HG03135 (cell line): ENCODE measurements at regions not wholly inside any gene's neighbourhood (a gene's known extent, or its start where the extent isn't known, plus 50 kb on each side); places are given as distances from the start of the nearest gene placed in this dataset.
"Not testable (repeated sequence)": the region's sequence is repeated elsewhere in the genome, so short reads cannot be mapped to it uniquely, and the experiment has no call there.

ENCODE experiments used
- ATAC-seq: cut with Tn5 transposase; IDR thresholded peaks from one replicate; pipeline ENCODE4 v1.9.1; 2021; ENCODE audit warnings: mild to moderate bottlenecking, moderate library complexity; ENCODE audit not compliant: unreplicated experiment

DNA sequence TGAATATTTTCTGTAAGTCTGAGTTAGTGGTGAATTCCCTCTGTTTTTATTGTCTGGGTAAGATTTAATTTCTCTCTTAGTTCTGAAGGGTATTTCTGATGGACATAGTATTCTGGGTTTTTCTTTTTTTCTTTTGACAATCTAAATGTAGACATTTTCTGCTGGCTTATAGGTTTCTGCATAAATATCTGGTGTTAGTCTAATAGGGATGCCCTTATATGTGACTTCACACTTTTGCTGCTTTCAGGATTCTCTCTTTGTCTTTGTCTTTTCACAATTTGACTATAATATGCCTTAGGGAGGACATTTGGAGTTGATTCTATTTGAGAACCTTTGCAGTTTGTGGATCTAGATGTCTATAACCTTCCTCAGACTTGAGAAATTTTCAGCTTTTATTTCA, 667.2 kb downstream of the EPHA7 start:
- no peak for ATAC-seq

DNA sequence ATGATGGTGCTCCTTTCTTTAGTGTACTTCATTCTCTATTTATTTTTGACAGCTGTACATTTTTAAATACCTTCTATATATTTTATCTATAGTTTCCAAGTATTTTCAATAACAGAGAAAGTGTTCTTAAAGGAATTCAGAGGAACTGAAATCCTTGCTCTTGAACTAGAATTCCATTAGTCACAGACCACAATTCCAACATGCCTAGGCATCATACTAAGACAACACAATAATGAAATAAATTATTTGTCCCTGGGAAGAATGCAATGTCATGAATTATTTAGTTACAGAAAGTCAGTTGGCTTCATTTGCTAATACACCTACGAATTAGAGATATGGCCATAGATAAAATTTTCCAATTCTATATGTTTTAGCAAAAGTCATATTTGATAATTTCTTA, 671.2 kb downstream of the EPHA7 start:
- ATAC-seq, result no peak

DNA sequence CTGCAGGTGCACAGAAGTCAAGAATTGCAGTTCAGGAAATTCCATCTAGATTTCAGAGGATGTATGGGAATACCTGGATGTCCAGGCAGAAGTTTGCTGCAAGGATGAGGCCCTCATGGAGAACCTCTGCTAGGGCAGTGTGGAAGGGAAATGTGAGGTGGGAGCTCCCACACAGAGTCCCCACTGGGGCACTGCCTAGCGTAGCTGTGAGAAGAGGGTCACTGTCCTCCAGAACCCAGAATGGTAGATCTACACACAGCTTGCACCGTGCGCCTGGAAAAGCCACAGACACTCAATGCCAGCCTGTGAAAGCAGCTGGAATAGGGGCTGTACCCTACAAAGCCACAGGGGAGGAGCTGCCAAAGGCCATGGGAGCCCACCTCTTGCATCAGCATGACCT, 681.4 kb downstream of the EPHA7 start:
- ATAC-seq, result no peak

DNA sequence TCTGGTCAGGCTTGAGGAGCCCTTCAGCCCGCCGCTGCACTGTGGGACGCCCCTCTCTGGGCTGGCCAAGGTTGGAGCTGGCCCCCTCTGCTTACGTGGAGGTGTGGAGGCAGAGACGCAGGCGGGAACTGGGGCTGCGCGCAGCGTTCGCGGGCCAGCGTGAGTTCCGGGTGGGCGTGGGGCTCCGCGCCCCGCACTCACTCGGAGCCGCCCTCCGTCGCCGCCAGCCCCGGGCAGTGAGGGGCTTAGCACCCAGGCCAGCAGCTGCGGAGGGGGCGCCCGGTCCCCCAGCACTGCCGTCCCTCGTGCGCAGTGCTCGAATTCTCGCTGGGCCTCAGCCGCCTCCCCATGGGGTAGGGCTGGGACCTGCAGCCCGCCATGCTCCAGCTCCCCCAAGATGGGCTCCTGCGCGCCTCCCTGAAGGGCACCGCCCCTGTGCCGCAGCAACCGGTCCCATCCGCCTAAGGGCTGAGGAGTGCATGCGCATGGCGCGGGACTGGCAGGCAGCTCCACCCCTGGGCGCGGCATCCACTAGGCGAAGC, 695.9 kb downstream of the EPHA7 start:
- ATAC-seq, result no peak

DNA sequence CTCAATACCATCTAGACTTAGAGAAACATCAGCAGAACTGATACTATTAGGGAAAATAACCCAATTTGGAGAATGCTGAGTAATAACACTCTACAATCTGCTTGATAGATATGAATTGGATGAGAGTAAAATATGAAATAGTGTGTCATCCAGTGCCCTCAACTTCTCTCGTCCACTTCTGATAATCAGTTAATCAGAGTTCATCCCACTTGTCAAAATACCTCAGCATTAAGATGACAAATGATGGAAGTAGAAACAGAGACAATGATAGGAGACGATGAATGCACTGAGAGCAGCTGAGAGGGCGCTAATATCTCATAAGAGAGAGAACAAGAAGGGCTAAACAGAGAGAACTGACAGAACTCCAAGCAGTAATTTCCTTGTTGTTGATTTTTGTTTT, 699.6 kb downstream of the EPHA7 start:
- no peak for ATAC-seq

DNA sequence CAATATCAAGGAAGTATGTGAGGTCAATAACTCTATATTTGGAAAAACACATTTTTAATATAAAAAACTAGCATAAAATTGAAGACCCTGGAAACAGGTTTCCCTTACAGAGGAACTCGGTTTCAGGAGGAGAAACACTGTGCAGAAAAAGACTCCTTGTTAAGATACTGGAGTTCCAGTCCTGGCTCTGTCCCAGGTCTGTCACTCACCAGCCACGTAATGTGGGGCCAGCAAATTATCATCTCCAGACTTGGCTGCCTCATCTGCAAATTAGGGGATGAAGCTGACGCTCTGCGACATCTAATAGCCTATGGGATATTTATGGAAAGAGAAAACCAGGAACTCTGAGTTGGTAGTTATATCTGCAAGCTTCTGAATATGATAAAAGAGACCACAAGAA, 702.7 kb downstream of the EPHA7 start:
- no peak for ATAC-seq

DNA sequence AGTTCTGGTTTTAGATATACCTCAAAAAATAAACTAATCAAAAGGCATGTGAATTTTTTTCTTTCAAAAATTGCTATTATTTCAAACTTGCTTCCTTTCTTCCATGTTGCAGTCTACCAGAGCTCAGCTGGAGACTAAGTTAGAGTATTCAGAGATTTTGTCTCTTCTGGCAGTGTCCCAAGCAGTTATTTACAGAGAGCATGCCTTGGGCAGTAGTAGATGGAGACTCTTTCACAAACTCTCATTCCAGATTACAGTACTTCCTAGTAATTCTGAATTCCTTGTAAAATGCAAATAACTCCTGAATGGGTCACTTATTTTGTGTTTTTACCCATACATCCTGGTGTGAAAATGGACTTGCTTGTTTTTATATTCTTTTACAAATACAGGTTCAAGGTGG, 703.4 kb downstream of the EPHA7 start:
- ATAC-seq, result no peak

DNA sequence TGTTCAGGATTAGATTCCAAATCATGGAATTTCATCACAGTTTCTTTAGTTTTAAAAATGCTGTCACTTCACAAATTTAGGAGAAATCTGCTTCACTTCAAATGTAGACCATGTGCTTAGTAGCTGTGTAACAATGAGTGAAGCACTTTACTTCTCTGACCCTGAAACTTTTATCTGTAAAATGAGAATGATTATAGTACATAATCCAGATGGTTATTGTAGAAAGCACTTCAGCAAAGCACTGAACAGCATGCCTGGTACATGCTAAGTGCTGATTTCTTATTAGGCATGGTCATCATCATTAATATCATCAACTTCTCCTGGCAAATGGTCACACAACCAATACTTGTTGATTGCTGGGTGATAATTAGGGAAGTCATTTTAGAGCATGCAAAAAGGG, 705.0 kb downstream of the EPHA7 start:
- no peak for ATAC-seq

DNA sequence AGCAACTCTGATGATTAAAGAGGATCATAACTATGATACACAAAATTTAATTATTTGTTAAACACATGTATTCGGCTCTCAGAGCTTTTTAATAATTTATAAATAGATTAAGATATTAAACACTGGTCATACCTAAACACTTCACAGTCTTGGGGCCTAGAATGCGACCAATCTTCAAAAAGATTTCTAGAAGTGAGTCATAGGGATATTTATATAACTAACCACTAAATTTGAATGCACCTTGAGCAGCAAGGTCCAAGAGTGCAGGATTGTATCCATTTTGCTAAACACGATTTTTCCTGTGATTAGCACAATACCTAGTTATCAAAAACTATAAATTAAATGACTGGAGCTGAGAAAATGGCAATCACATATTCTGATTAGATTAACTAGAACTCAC, 709.3 kb downstream of the EPHA7 start:
- peak; percentile 85 for ATAC-seq

DNA sequence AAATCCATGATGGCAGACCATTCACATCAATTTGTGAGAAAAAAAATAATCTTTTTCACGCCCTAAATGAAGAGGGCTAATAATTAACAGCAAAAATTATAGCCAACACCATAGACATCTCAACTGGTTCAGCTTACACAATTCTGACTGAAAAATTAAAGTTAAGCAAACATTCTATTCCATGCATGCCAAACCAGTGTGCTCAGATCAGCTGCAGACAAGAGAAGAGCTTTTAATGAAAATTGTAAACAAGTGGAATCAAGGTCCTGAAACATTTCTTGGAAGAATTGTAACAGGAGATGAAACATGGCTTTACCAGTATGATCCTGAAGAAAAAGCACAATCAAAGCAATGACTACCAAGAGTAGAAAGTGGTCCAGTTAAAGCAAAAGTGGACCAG, 710.4 kb downstream of the EPHA7 start:
- no peak for ATAC-seq

DNA sequence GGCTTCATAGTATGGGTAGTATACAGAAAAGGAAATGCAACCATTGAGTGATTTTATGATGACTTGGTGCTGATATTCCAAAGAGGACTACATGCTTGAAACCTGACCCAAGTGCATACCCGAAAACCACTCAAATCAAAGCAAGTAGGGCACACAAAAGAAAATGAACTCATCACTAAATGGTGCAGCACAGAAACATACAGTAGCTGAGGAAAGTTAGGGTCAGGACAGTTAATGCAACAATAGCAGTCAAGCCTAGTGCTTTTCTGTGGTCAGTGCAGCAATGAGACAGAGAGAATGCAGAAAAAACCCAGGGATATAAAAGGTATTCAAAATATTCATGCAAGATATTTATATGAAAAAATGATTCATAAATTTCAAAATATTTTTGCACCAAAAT, 711.1 kb downstream of the EPHA7 start:
- no peak for ATAC-seq

DNA sequence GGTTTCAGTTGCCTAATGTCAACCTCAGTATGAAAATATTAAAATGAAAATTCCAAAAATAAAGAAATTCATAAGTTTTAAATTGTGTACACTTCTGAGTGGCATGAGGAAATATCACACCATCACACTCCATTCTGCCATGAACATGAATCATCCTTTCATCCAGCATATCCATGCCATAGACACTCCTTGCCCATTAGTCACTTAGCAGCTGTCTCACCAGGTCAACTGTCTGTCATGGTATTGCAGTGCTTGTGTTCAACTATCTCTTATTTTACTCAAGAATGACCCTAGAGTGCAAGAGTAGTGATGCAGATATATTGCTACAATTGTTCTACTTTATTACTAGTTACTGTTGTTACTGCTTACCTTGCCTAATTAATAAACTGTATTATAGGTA, 712.4 kb downstream of the EPHA7 start:
- no peak for ATAC-seq

DNA sequence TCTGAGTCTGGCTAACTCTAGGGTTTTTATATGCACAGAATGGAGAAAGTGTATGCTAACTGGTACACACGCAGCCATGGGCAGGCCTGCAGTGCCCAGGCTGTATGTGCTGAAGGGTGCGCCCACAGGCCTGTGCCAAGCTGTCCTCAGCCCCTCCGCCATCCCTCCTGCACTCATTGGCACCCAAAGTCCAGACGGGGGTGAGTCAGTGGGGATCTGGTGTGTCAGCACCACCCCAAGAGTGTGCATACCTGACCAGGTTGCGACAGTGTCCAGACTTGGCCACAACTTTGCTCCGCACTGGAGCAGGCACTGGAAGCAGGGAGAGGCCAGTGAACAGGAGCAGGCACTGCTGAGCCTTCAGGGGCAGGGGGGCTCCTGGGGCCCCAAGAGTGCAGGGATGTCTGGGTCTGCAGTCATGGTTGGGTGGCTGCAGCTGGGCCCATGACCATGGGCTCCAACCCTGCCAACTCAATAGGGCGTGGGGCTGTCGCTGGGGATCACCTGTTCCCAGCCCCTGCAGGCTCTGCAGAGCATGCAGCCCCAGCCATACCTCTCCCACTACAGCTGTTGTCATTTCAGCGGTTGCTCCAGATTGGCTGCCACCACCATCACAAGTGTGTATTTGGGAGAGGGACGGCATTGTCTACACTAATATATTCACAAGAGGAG, 717.8 kb downstream of the EPHA7 start:
- ATAC-seq, result no peak

DNA sequence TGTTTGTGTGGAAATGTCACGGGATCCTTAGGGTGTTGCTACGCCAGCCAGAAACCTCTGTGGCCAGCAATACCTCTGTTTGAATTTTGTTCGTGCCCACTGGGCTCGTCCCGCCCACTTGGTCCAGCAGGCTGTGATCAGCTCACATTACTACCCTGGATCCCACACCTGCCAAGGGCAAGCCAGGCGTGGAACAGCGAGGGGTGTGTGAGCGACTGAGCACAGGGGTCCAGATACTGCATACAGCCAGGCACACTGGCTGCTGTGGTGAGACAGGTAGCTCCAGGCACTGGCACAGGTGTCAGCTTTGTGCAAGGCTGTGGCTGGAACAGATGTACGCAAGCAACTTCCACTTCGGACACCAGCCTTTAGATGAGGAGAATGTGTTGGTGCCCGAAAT, 718.9 kb downstream of the EPHA7 start:
- ATAC-seq, result no peak

DNA sequence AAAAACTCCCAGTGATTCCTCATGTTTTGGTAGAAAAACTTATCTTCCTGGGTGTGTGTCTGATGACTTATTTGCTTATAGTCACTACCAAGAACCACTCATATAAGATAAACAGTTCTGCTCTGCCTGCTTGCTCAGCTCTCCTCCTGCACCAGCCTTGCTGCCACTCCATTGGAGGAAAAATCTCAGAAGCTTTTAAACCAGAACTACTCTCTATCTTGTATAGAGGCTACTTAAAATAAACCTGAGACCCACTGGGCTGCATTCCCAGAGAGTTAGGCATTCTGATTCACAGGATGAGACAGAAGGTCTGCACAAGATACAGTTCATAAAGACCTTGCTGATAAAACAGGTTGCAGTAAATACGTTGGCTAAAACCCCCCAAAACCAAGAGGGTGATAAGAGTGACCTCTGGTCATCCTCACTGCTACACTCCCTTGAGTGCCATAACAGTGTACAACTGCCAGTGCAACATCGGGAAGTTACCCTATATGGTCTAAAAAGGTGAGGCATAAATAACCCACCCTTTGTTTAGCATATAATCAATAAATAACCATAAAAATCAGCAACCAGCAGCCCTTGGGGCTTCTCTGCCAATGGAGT, 728.3 kb downstream of the EPHA7 start:
- ATAC-seq, result no peak

DNA sequence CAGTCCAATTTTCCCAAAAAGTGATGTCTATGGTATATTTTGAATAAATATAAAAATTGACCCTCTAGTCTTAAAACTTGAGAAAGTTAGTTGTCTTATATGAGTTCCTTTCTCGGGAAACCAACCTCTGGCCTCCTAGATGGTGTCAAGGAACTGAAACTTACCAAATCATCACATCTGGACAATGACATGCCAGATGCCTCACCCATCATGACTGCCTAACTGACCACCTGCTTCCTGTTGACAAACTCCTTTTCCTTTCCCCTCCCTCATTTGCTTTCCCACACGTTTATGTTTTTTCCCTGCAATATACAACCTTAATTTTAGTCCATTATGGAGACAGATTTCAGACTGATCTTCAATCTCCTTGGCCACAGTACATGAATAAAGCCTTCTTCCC, 731.0 kb downstream of the EPHA7 start:
- no peak for ATAC-seq

DNA sequence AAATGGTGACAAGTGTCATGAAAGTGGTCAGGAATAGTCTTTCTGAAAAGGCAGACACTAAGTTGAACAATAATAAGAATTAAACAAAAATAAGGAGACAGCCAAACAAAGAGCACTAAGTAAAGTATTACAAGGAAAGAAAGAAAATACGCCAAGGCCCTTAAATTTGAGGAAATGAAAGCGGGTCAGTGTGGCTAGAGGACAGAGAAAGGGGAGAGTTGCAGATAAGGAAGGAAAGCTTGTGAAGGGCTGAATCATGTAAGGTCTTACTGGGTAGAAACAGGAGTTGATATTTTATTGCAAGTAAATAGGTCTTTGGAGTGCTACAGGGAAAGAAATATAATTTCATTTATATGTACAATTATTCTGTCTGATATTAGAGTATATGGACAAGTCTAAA, 732.1 kb downstream of the EPHA7 start:
- ATAC-seq, result no peak

DNA sequence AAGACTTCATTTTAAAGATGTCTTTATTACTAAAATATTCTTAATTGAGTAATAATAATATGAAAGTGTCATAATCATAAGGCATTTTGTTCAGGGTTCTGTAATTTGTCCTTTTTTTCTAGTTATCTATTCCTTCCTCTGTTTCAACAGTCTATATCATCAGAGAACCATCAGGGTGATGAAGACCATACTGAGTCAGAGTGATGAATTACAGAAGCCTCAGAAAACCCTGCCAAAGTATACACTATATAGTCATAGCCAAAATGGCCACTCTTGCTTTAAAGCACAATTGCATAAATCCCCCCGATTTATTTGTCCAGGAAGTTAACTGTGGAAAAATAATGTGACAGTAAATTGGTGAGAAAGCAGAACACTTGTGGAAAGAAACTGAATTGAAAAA, 735.0 kb downstream of the EPHA7 start:
- ATAC-seq, result no peak

DNA sequence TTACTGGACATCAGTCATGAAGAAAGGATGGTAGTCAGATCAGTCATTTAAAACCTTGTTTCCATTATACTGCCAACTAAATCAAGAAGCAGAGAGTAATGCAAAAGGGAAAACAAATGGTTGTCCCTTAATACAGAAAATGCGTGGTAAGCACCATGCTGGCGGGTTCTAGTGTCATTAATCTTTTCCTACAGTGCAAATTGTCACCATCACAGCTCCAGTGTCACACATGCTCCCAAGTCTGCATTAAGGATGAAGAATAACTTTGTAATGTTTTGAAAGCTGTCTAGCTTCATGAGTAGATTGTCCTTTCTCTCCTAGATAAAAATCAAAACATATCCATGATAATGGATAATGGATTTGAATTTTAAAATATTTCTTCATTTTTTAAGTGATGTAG, 735.6 kb downstream of the EPHA7 start:
- no peak for ATAC-seq

DNA sequence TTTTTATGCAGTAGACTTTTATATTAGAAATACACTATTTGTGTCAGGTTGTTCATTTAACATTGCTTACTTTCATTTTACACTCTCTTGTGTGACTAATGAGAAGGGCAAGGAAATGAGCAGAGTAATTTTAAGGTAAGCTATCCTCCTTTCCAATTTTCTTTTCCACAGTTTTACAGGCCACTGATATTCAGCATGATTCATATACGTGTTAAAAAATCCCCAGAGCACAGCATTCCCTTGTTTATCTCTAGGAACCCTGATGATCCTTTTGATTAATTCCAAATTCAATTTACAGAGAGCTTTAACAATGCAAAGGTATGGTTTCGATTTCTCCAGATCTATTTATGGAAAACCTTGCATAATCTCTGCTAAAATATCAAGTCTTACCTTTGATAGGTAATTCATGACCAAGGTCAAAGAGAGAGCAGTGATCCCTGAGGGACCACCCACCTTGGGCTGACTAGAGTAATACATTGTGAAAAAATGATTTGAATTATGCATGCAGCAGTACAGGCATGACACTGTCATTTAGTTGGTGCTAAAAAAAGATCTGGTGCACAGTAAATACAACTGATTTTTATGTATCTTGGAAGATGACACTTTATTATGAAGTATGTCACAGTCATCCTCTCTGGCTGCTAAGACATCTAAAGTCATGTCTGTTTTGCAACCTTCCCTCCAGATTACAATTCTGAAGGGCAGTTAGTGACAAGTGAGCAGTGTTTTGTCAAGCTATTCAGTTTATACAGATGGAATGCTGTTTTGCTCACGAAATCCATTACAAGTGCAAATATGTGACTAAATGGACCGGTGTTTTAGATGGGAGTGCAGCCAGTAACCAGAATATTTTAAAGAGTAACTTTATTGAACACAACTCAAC, 736.6 kb downstream of the EPHA7 start:
- no peak for ATAC-seq

DNA sequence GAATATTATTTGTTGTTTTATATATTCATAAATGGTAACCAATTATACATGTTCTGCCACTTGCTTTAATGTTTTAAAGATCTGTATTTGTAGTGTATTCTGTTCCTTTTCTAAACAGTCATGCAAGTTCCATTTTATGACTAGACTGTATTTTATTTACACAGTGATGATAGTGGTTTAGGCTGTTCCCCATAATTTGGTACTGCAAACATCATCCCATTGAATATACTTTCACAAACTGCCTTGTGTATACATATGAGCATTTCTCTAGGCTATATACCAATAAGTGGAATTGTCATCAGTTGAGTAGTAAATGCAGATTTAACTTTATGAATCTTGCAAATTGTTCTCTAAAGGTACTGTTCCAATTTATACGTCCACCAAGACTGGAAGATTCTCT, 738.0 kb downstream of the EPHA7 start:
- ATAC-seq, result no peak

DNA sequence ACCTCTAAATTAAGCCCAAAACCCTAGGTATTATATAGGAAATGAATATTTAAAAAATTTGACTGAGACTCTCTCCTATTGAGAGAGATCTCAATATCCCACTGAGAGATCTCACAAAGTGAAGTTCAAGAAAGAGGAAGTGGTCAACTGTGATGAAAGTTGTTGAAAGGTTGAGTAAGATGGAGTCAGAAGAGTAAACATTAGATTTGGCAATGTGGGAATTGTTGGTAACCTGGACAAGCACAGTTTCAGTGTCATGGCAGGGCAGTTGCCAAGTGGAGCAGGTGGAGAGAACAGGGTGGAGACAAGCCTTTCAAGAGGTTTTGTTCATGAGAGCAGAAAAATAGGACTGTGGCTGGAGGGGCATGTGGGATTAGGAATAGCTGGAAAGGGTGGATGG, 747.9 kb downstream of the EPHA7 start:
- ATAC-seq, result not testable (repeated sequence)
